ENCODE measurements at regions not wholly inside any gene's neighbourhood (a gene's known extent, or its start where the extent isn't known, plus 50 kb on each side); places are given as distances from the start of the nearest gene placed in this dataset.

DNA sequence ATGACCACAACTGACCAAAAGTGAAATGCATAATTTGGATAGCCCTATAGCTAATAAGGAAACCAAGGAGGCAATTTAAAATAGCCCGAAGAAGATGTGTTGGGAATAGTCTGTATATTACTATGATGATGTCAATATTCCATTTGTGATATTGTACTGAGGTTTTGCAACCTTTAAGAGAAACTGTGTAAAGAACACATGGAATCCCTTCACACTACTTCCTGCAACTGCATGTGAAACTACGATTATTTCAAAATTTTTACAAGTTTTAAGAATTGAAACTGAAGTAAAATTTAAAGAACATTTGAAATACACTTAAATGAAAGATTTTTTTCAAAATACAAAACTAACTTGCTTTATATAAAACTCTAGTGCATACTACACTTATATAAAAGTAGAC lies 504.3 kb upstream of the ID2 start:
- TF ChIP-seq POLR2A (IDR thresholded peaks at IDR 0.05): no peak
- TF ChIP-seq, protein P1, sequence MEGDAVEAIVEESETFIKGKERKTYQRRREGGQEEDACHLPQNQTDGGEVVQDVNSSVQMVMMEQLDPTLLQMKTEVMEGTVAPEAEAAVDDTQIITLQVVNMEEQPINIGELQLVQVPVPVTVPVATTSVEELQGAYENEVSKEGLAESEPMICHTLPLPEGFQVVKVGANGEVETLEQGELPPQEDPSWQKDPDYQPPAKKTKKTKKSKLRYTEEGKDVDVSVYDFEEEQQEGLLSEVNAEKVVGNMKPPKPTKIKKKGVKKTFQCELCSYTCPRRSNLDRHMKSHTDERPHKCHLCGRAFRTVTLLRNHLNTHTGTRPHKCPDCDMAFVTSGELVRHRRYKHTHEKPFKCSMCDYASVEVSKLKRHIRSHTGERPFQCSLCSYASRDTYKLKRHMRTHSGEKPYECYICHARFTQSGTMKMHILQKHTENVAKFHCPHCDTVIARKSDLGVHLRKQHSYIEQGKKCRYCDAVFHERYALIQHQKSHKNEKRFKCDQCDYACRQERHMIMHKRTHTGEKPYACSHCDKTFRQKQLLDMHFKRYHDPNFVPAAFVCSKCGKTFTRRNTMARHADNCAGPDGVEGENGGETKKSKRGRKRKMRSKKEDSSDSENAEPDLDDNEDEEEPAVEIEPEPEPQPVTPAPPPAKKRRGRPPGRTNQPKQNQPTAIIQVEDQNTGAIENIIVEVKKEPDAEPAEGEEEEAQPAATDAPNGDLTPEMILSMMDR (IDR thresholded peaks at IDR 0.05): no peak
- no peak for DNase-seq
- no peak overlapping the region for H3K27ac ChIP-seq
- no peak overlapping the region for H3K4me3 ChIP-seq
- H3K36me3 ChIP-seq (replicated peaks in 1 of 2): no peaks in the 10 kb centered on the region
- H3K27me3 ChIP-seq: no peaks in the 10 kb centered on the region
- no peaks in the 10 kb centered on the region for H3K4me1 ChIP-seq (replicated peaks in 1 of 2)
- WGBS, 4 donors: 67 to 80% (median 77%) methylated on average over 2 of the region's 2 CpGs
- intact Hi-C loops (cut with DNase I): no loop called here
- H3K9me3 ChIP-seq (replicated peaks in 1 of 3): peaks cover 0 to 10% (median 0%) of the 10 kb centered on the region in 3 donors

DNA sequence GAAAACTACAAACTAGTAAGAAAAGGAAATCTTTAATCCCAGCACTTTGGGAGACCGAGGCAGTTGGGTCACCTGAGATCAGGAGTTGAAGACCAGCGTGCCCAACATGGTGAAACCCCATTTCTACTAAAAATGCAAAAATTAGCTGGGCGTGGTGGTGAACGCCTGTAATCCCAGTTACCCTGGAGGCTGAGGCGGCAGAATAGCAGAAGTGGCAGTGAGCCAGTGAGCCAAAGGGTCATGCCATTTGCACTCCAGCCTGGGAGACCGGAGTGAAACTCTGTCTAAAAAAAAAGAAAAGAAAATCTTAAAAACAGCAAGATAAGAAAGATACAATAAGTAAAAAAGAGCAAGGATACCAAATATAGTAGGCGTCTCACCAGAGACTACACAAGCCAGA lies 502.9 kb upstream of the ID2 start:
- H3K4me3 ChIP-seq: no peak overlapping the region
- WGBS, 4 donors: 71 to 88% (median 83%) methylated on average over 7 of the region's 7 CpGs
- DNase-seq: peak in 1 of 7 donors; percentile 29
- no peak overlapping the region for H3K27ac ChIP-seq
- intact Hi-C loops (cut with DNase I): no loop called here
- H3K4me1 ChIP-seq (replicated peaks in 1 of 2): no peaks in the 10 kb centered on the region
- no peaks in the 10 kb centered on the region for H3K36me3 ChIP-seq (replicated peaks in 1 of 2)
- no peaks in the 10 kb centered on the region for H3K27me3 ChIP-seq
- TF ChIP-seq, protein P1 (IDR thresholded peaks at IDR 0.05): no peak
- no peak for TF ChIP-seq POLR2A (IDR thresholded peaks at IDR 0.05)
- H3K9me3 ChIP-seq (replicated peaks in 1 of 3): peaks cover 0 to 10% (median 0%) of the 10 kb centered on the region in 3 donors

DNA sequence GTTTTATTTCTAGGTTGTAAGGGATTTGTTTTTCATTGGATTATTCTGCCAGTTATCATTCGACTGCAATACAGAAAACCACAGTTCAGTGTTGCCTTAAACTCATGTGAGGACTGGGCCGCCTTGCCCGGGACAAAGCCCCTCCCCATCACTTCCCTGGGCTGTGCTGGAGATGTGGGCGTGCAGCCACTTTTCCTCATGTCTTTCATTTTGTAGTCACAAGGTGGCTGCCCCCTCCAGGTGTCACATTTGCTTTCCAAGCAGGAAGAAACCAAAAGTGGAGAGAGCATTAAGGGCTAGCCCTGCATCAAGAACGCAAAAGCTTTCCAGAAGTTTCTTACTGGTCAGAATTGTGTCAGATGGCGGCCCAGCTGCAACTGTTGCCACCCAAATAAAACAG lies 492.5 kb upstream of the ID2 start:
- no peaks in the 10 kb centered on the region for H3K9me3 ChIP-seq (replicated peaks in 1 of 3)
- intact Hi-C loops (cut with DNase I): no loop called here
- H3K27ac ChIP-seq: no peak overlapping the region
- H3K36me3 ChIP-seq (replicated peaks in 1 of 2): no peaks in the 10 kb centered on the region
- DNase-seq: no peak
- WGBS, 4 donors: 92 to 95% (median 94%) methylated on average over 6 of the region's 6 CpGs
- TF ChIP-seq, protein P1 (IDR thresholded peaks at IDR 0.05): no peak
- TF ChIP-seq POLR2A (IDR thresholded peaks at IDR 0.05): no peak
- no peak overlapping the region for H3K4me3 ChIP-seq
- no peaks in the 10 kb centered on the region for H3K27me3 ChIP-seq
- no peaks in the 10 kb centered on the region for H3K4me1 ChIP-seq (replicated peaks in 1 of 2)

DNA sequence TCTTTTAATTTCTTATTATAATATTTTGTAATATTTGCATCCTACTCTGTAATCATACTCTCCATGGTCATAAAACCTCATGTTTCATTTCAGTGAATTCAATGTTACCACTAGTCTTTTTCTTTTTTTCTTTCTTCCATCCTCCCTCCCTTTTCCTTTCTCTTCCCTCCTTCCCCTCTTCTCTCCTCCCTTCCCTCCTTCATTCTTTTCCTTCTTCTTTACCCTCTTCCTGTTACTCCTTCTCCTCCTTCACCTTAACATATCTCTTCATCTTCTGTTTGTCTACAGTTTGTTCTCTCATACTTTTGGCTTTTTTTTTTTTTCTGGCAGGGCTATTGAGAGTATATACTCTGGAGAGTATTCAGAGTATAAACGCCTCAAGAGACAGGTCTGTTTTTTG lies 491.6 kb upstream of the ID2 start:
- Histone ChIP-seq H3K9me3 (replicated peaks in 1 of 3) (no peaks in the 10 kb centered on the region), H3K27me3 (no peaks in the 10 kb centered on the region), H3K36me3 (replicated peaks in 1 of 2) (no peaks in the 10 kb centered on the region), H3K4me3 (no peak overlapping the region), H3K4me1 (replicated peaks in 1 of 2) (no peaks in the 10 kb centered on the region), H3K27ac (no peak overlapping the region)
- 74 to 87% (median 83%) methylated on average over 1 of the region's 1 CpG for WGBS, 4 donors
- intact Hi-C loops (cut with DNase I): no loop called here
- DNase-seq: no peak
- no peak for TF ChIP-seq POLR2A (IDR thresholded peaks at IDR 0.05)
- TF ChIP-seq, protein P1 (IDR thresholded peaks at IDR 0.05): no peak

Data from adrenal gland (tissue), 9 donors.